OCI-LY7 (cell line): ENCODE measurements at regions not wholly inside any gene's neighbourhood (a gene's known extent, or its start where the extent isn't known, plus 50 kb on each side); places are given as distances from the start of the nearest gene placed in this dataset.

Experiments used
- EZH2phosphoT487 ChIP-seq: fragments of 200-600 bp; sonication (generic); IDR thresholded peaks from 2 replicates; pipeline ENCODE4 v1.6.1; 2018; ENCODE audit warnings: low read depth, borderline replicate concordance, mild to moderate bottlenecking, mixed run types, antibody characterized with exemption, low read length, moderate library complexity, mixed read lengths
- TF ChIP-seq, protein P1 (sequence below): fragments of 200-600 bp; sonication (generic); conservative IDR thresholded peaks from 2 replicates; pipeline ENCODE4 v1.5.1; 2014; ENCODE audit warnings: mild to moderate bottlenecking, antibody characterized with exemption, low read length, moderate library complexity, mixed read lengths

DNA sequence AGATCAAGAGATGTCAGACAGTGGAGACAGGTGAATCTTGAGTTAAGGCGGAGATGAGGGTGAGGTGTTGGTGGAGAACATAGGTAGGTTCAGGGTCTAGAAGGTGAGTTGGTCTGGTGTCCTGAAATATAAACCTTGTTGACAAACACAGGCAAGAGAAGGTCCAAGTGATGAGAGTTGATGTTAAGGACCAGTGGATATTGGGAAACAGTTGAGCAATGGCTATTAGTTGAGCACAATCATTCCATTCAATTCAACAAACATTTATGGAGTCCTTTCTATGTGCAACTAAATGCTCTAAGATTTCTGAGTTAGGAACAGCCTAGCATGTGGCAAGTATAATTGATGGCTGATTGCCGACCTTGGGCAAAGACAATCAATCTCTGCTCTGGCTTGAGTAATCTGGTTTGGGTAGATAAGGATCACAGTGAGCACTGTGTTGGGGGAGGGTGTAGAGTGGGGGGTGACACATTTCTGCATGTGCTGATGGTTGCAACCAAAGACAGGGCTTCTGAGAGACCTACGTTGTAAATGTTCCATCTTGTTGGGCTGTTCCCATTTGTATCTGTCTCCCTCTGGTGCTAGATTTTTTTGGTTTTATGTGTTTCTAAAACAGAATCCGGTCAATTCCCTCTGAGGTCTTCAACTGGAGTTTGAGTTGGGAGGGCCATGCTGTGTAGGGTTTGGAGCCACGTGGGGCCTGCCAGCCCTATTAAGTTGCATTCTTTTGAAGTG, 201.1 kb downstream of the BAMBI start:
- no peak for TF ChIP-seq EZH2phosphoT487
- TF ChIP-seq, protein P1, sequence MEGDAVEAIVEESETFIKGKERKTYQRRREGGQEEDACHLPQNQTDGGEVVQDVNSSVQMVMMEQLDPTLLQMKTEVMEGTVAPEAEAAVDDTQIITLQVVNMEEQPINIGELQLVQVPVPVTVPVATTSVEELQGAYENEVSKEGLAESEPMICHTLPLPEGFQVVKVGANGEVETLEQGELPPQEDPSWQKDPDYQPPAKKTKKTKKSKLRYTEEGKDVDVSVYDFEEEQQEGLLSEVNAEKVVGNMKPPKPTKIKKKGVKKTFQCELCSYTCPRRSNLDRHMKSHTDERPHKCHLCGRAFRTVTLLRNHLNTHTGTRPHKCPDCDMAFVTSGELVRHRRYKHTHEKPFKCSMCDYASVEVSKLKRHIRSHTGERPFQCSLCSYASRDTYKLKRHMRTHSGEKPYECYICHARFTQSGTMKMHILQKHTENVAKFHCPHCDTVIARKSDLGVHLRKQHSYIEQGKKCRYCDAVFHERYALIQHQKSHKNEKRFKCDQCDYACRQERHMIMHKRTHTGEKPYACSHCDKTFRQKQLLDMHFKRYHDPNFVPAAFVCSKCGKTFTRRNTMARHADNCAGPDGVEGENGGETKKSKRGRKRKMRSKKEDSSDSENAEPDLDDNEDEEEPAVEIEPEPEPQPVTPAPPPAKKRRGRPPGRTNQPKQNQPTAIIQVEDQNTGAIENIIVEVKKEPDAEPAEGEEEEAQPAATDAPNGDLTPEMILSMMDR, result no peak
